GM19468 (cell line): ENCODE measurements at regions not wholly inside any gene's neighbourhood (a gene's known extent, or its start where the extent isn't known, plus 50 kb on each side); places are given as distances from the start of the nearest gene placed in this dataset.
A peak's percentile ranks its signal among the peaks of the same experiment; 100 is the strongest.
"Not testable (repeated sequence)": the region's sequence is repeated elsewhere in the genome, so short reads cannot be mapped to it uniquely, and the experiment has no call there.

Experiments
- ATAC-seq: cut with Tn5 transposase; IDR thresholded peaks from one replicate; pipeline ENCODE4 v1.9.1; 2021; ENCODE audit warnings: mild to moderate bottlenecking, moderate library complexity, moderate number of reproducible peaks; ENCODE audit not compliant: unreplicated experiment; ENCODE audit errors: extremely low read depth

GRCh38 chr3:104245261-104245660 lies 1121.4 kb upstream of the ALCAM start:
- ATAC-seq, result no peak

GRCh38 chr3:104245981-104246380 lies 1120.7 kb upstream of the ALCAM start:
- ATAC-seq, result no peak

- no peak for ATAC-seq
Observed at GRCh38 chr3:104257486-104257885, 1109.2 kb upstream of the ALCAM start.

DNA sequence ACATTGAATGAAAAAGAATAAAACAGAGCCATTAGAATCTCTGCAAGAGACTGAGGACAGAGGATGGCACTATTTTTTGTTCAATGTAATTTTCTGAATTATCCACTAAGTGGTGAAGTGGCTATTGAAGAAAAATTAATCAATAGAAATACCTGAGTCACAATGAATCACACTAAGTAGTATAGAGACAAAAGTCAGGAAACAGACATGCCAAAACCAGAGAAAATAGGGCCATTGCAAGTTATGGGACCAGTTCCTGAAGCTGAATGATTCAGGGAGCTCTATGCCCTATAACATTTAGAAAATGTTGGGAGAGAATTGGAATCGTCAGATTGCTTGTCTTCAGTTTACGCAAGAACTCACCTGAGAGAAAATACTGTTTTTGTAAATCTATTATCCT lies 1103.2 kb upstream of the ALCAM start:
- no peak for ATAC-seq

DNA sequence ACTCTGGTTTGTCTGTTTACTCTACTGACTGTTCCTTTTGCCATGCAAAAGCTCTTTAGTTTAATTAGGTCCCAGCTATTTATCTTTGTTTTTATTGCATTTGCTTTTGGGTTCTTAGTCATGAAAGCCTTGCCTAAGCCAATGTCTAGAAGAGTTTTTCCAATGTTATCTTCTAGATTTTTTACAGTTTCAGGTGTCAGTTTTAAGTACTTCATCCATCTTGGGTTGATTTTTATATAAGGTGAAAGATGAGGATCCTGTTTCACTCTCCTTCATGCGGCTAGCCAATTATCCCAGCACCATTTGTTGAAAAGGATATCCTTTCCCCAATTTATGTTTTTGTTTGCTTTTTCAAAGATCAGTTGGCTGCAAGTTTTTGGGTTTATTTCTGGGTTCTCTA lies 1100.5 kb upstream of the ALCAM start:
- ATAC-seq, result not testable (repeated sequence)

DNA sequence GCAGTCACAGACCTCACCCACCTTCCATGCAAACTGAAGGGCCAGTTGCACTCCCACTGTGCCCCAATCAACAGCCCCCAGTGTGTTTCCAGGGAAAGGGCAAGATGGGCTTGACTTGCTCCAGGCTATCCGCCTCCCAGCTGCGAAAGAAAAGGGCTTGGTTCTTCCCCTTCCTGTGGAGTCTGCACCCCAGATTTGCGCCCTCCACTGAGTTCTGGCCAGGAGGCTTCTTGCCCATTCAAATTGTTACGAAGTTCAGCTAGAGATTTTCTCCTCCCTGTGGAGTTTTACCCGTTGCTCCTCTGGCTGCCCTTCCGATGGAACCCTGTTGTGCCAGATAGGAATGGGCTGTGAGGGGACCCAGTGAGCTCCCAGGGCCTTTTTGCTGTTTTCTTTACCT lies 1096.9 kb upstream of the ALCAM start:
- ATAC-seq, result no peak

DNA sequence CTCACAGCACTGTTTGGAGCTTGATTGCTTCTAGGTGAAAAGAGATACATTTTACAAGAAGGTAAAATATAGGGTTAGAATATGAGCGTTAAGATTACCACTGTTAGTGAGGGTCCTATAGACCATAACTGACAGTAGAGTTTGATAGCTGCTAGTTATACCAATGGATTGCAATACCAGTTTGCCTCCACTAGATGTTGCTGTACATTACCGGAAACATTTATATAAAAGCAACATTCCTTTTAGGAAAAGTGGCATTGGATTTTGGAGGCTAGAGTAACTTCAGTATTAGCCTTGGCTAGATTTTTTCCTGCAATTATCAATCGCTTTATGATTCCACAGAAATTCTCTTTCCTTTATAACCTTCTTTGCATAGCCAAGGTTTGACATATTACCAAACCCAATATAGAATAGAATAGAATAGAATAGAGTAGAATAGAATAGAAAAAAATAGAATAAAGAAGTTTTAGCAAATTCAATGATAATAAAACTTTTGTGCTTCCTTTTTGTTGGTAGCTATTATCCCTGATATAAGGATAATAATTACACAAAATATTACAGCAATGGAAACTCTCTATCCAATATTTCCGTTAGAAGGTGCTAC lies 1093.6 kb upstream of the ALCAM start:
- ATAC-seq, result no peak

- no peak for ATAC-seq
Observed at GRCh38 chr3:104275199-104275598, 1091.5 kb upstream of the ALCAM start.

- no peak for ATAC-seq
Observed at GRCh38 chr3:104279617-104280016, 1087.1 kb upstream of the ALCAM start.

DNA sequence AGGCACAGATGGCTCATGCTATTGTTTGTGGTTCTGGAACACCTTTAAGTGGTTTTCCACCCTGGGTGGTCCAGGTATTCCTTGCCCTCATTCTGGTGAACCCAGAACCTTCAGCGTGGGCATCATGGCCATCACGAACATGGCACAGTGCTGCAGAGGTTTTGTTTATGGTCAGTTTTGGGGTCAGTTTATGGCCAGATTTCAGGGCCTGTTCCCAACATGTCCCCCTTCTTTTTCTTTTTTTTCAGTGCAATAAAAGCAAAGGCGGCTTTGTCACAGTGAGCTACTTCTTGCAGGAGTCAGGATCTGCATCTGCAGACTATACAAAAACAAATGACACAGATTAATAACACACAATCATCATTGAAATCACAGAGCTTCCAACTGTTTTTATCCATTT lies 1085.0 kb upstream of the ALCAM start:
- ATAC-seq, result no peak

- ATAC-seq, result no peak
Observed at GRCh38 chr3:104286645-104287044, 1080.1 kb upstream of the ALCAM start.

- peak; percentile 55 for ATAC-seq
Observed at GRCh38 chr3:104291437-104291851, 1075.3 kb upstream of the ALCAM start.

DNA sequence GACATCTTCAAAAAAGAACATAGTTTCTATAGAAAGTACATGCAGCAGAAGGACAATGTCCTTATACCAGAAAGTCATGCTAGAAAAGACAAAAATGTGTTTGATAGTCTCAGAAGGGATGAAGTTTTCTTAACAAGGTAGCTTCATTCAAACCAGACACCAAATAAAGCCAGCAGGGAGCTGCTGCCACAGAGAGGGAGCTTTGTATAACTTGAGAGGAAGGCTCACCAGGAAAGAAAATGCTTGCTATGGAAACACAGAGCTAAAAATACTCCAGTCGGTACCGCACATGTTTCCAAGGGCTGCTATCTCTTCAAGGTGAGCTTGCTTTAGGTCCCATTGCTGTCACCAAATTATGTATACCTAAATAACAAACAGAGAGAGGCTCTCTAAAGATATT lies 1074.8 kb upstream of the ALCAM start:
- ATAC-seq, result no peak

- ATAC-seq, result no peak
Observed at GRCh38 chr3:104297617-104298016, 1069.1 kb upstream of the ALCAM start.

DNA sequence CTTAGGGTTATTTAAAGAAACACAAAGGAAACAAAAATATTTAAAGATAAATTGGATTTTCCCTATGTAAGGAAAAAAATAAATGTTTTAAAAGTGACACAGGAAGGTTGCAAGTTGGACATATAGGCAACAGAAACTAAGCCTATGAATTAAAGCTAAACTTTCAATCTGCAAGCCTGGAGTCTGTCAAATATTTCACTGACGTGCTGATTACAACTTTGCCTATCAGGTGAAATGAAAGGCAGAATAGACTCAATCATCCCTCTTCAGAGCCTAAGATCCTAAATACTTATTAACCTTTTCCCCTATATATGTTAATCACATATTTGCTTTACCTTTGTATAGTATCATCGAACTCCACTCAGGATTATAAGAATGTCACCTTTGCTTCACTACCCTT lies 1068.0 kb upstream of the ALCAM start:
- ATAC-seq, result no peak

- ATAC-seq, result no peak
Observed at GRCh38 chr3:104316118-104316517, 1050.6 kb upstream of the ALCAM start.

DNA sequence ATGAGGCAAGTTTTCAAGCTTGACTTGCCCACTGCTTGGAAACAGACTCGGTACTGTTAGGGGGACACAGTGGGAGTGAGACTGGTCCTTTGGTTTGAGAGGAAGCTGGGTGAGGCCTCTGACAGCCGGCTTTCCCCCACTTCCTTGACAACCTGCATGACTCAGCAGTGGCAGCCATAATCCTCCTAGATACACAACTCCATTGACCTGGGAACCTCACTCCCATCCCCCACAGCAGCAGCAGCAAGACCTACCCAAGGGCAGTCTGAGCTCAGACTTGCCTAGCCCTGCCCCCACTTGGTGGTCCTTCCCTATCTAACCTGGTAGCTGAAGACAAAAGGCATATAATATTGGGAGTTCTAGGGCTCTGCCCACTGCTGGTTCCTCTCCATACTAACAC lies 1043.5 kb upstream of the ALCAM start:
- no peak for ATAC-seq

- no peak for ATAC-seq
Observed at GRCh38 chr3:104347291-104347690, 1019.4 kb upstream of the ALCAM start.

DNA sequence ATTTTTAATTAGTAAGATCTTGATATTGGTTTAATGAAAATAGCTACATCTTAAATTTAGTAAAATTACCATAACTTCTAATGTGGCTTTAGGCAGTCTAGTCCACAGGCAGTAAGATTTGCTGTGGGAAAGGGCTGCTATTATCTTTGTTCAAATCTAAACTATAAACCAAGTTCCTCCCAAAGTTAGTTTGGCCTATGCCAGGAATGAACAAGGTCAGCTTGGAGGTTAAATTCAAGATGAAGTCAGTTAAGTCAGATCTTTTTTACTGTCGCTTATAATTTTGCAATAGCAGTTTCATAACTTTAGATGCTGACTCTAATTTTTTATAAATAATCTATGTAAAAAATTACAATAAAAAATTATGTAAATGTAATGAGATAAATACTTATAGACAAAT lies 1016.9 kb upstream of the ALCAM start:
- no peak for ATAC-seq

DNA sequence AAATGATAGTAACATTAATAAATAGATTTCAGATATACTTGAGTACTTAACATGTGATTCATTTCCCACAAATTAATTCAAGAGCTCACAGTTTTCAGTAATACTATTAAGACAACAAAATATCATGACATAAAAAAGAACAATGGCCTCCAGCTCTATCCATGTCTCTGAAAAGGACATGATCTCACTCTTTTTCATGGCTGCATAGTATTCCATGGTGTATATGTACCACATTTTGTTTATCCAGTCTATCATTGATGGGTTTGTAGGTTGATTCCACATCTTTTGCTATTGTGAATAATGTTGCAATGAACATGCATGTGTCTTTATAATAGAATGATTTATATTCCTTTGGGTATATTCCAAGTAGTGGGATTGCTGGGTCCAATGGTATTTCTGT lies 1012.8 kb upstream of the ALCAM start:
- no peak for ATAC-seq

DNA sequence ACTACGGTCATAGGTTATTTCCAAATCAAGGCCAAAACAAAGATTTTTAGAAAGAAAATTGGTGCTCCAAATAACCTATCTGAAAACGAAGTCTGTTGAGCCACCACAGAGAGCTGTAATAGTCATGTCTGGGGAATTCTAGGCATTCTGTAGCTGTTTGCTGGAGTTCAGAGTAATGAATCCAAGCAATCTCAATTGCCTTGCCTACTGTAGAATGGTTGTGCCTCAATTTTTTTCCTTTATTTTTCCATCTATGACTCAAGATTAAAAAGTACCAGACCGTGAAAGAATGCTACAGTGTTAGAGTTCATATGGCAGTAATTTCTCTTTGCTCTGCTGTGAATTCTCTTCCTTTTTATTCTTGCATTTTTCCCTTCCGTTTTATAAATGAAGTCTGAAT lies 1007.2 kb upstream of the ALCAM start:
- ATAC-seq, result no peak

DNA sequence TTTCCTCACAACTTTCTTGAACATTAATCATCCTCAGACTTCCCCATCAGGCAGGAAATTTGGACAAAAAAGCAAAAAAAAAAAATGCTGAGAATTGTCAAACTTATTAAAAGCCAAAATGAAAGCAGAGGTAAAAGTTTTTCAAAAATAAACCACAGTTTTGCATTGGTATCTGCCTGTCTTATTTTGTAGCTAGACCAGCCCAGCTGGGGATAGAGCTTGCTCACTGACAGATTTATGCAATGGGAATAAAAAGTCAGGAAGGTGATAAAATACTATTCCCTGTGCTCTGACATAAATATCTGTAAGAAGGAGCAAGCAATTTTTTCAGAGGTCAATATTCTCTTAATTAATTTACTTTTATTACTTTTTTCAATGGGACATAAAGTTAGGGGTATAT lies 1006.7 kb upstream of the ALCAM start:
- ATAC-seq, result no peak

- ATAC-seq, result not testable (repeated sequence)
Observed at GRCh38 chr3:104361748-104362147, 1005.0 kb upstream of the ALCAM start.
